Adipocyte (in vitro differentiated cells): ENCODE measurements at regions not wholly inside any gene's neighbourhood (a gene's known extent, or its start where the extent isn't known, plus 50 kb on each side); places are given as distances from the start of the nearest gene placed in this dataset.

Source experiments
- DNase-seq: peaks from one replicate; pipeline ENCODE4 v3.0.0-alpha.2; 2015; ENCODE audit warnings: low read depth
- H3K27me3 ChIP-seq: replicated peaks from 2 replicates; pipeline ENCODE4 v1.7.0; 2013; ENCODE audit warnings: mild to moderate bottlenecking, low read length, moderate library complexity; ENCODE audit not compliant: control insufficient read depth, insufficient read depth
- H3K36me3 ChIP-seq: 2 replicates; pipeline ENCODE4 v1.7.0; 2013; ENCODE audit warnings: low read length, mild to moderate bottlenecking, moderate library complexity; ENCODE audit not compliant: control insufficient read depth, insufficient read depth, severe bottlenecking
- H3K4me1 ChIP-seq: 2 replicates; pipeline ENCODE4 v1.7.0; 2013; ENCODE audit warnings: mild to moderate bottlenecking, low read length, moderate library complexity; ENCODE audit not compliant: control insufficient read depth, insufficient read depth
- H3K4me3 ChIP-seq: 2 replicates; pipeline ENCODE4 v1.7.0; 2013; ENCODE audit warnings: mild to moderate bottlenecking, low read length, moderate library complexity
- H3K9ac ChIP-seq: 2 replicates; pipeline ENCODE4 v1.7.0; 2013; ENCODE audit warnings: mild to moderate bottlenecking, low read length, moderate library complexity
- H3K9me3 ChIP-seq: 2 replicates; pipeline ENCODE4 v1.7.0; 2013; ENCODE audit warnings: mild to moderate bottlenecking, low read length, moderate library complexity; ENCODE audit not compliant: control insufficient read depth

- H3K9ac ChIP-seq = no peak overlapping the region
- DNase-seq = no peak
- no peaks in the 10 kb centered on the region for H3K4me1 ChIP-seq
- no peak overlapping the region for H3K4me3 ChIP-seq
- no peaks in the 10 kb centered on the region for H3K27me3 ChIP-seq
- H3K9me3 ChIP-seq = no peaks in the 10 kb centered on the region
- H3K36me3 ChIP-seq = no peaks in the 10 kb centered on the region
These were observed 56.2 kb downstream of the TAF11L14 start for GRCh38 chr5:17690473-17690872.

- H3K9ac ChIP-seq = no peak overlapping the region
- H3K4me1 ChIP-seq = no peaks in the 10 kb centered on the region
- no peaks in the 10 kb centered on the region for H3K27me3 ChIP-seq
- DNase-seq = peak; percentile 51
- H3K4me3 ChIP-seq = no peak overlapping the region
- H3K36me3 ChIP-seq = no peaks in the 10 kb centered on the region
- no peaks in the 10 kb centered on the region for H3K9me3 ChIP-seq
These were observed 57.5 kb downstream of the TAF11L14 start for GRCh38 chr5:17691762-17692161.

- Histone ChIP-seq H3K9me3 (no peaks in the 10 kb centered on the region), H3K9ac (no peak overlapping the region), H3K4me3 (no peak overlapping the region), H3K4me1 (no peaks in the 10 kb centered on the region), H3K27me3 (no peaks in the 10 kb centered on the region), H3K36me3 (no peaks in the 10 kb centered on the region)
- DNase-seq = no peak
These were observed 60.1 kb downstream of the TAF11L14 start for GRCh38 chr5:17694371-17694770.

- Histone ChIP-seq H3K4me1 (no peaks in the 10 kb centered on the region), H3K4me3 (no peak overlapping the region), H3K9ac (no peak overlapping the region), H3K9me3 (no peaks in the 10 kb centered on the region), H3K36me3 (no peaks in the 10 kb centered on the region), H3K27me3 (no peaks in the 10 kb centered on the region)
- peak; percentile 71 for DNase-seq
These were observed 60.7 kb downstream of the TAF11L14 start for GRCh38 chr5:17694914-17695313.

GRCh38 chr5:17696627-17697026 is 62.4 kb downstream of the TAF11L14 start:
- no peak overlapping the region for H3K9ac ChIP-seq
- no peaks in the 10 kb centered on the region for H3K4me1 ChIP-seq
- no peak overlapping the region for H3K4me3 ChIP-seq
- H3K36me3 ChIP-seq = no peaks in the 10 kb centered on the region
- DNase-seq = no peak
- H3K9me3 ChIP-seq = peaks cover 7% of the 10 kb centered on the region
- no peaks in the 10 kb centered on the region for H3K27me3 ChIP-seq

GRCh38 chr5:17697671-17698070 is 63.4 kb downstream of the TAF11L14 start:
- no peak overlapping the region for H3K9ac ChIP-seq
- no peaks in the 10 kb centered on the region for H3K27me3 ChIP-seq
- no peak for DNase-seq
- H3K36me3 ChIP-seq = no peaks in the 10 kb centered on the region
- no peak overlapping the region for H3K4me3 ChIP-seq
- H3K9me3 ChIP-seq = peaks cover 7% of the 10 kb centered on the region
- no peaks in the 10 kb centered on the region for H3K4me1 ChIP-seq

- Histone ChIP-seq H3K36me3 (no peaks in the 10 kb centered on the region), H3K9ac (no peak overlapping the region), H3K27me3 (no peaks in the 10 kb centered on the region), H3K4me1 (no peaks in the 10 kb centered on the region), H3K4me3 (no peak overlapping the region), H3K9me3 (peaks cover 2% of the 10 kb centered on the region)
- no peak for DNase-seq
These were observed 74.9 kb downstream of the TAF11L14 start for GRCh38 chr5:17709011-17709710.

GRCh38 chr5:17713301-17713700 is 79.0 kb downstream of the TAF11L14 start:
- H3K36me3 ChIP-seq = no peaks in the 10 kb centered on the region
- no peaks in the 10 kb centered on the region for H3K9me3 ChIP-seq
- no peaks in the 10 kb centered on the region for H3K27me3 ChIP-seq
- no peak overlapping the region for H3K4me3 ChIP-seq
- no peak for DNase-seq
- H3K4me1 ChIP-seq = no peaks in the 10 kb centered on the region
- H3K9ac ChIP-seq = no peak overlapping the region

GRCh38 chr5:17714186-17714585 is 79.9 kb downstream of the TAF11L14 start:
- DNase-seq = no peak
- H3K36me3 ChIP-seq = no peaks in the 10 kb centered on the region
- H3K9ac ChIP-seq = no peak overlapping the region
- no peaks in the 10 kb centered on the region for H3K4me1 ChIP-seq
- H3K27me3 ChIP-seq = no peaks in the 10 kb centered on the region
- H3K9me3 ChIP-seq = no peaks in the 10 kb centered on the region
- H3K4me3 ChIP-seq = no peak overlapping the region

- H3K27me3 ChIP-seq = no peaks in the 10 kb centered on the region
These were observed 85.3 kb downstream of the TAF11L14 start for GRCh38 chr5:17719592-17719991.

GRCh38 chr5:17720071-17720470 is 85.8 kb downstream of the TAF11L14 start:
- no peaks in the 10 kb centered on the region for H3K36me3 ChIP-seq
- no peak for DNase-seq
- H3K9ac ChIP-seq = no peak overlapping the region
- H3K4me1 ChIP-seq = no peaks in the 10 kb centered on the region
- H3K9me3 ChIP-seq = no peaks in the 10 kb centered on the region
- no peak overlapping the region for H3K4me3 ChIP-seq
- no peaks in the 10 kb centered on the region for H3K27me3 ChIP-seq

More at GRCh38 chr5:17719592-17719991, 85.3 kb downstream of the TAF11L14 start:
- H3K4me3 ChIP-seq = no peak overlapping the region
- DNase-seq = no peak
- no peak overlapping the region for H3K9ac ChIP-seq
- H3K4me1 ChIP-seq = no peaks in the 10 kb centered on the region
- no peaks in the 10 kb centered on the region for H3K36me3 ChIP-seq
- H3K9me3 ChIP-seq = no peaks in the 10 kb centered on the region

GRCh38 chr5:17723876-17724275 is 89.6 kb downstream of the TAF11L14 start:
- no peaks in the 10 kb centered on the region for H3K9me3 ChIP-seq
- no peaks in the 10 kb centered on the region for H3K27me3 ChIP-seq
- no peak overlapping the region for H3K4me3 ChIP-seq
- H3K9ac ChIP-seq = no peak overlapping the region
- H3K4me1 ChIP-seq = no peaks in the 10 kb centered on the region
- H3K36me3 ChIP-seq = no peaks in the 10 kb centered on the region
- no peak for DNase-seq
